ENCODE measurements at regions not wholly inside any gene's neighbourhood (a gene's known extent, or its start where the extent isn't known, plus 50 kb on each side); places are given as distances from the start of the nearest gene placed in this dataset.

DNA sequence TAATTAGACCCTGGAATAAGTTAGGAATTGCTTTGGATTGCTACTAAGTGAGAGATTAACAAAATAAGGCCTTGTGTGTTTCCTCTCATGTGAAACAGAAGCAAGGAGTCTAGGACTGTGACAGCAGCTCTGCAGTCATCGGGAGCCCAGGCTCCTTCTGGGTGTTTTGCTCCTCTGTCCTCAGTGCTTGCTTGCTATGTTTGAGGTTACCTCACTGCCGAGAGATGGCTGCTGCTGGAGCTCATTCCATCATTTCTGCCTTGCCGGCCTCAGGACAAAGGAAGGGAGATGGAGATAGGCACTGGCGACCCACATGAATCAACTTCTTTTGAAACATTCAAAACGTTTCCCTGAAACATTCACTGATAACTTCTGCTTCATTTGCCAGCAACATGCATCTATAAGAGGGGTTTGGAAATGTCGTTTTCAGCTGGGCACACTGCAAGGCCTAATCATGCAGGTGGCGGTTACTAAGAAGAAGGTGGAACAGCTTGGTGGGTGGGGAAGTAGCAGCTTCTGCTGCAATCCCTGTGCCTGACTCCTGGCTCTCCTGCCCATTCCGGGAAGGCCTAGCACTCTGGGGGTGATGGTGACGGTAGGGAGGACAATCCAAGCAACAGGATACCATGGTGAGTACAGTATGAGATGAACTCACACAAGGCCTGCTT lies 77.2 kb upstream of the CD180 start:
- Histone ChIP-seq H3K27me3 (ENCODE audit: control insufficient read depth, insufficient read depth) (no peaks in the 10 kb centered on the region), H3K27ac (ENCODE audit: low read length) (no peak overlapping the region), H3K4me1 (ENCODE audit: control insufficient read depth, insufficient read depth, low read length) (peaks cover 6% of the 10 kb centered on the region), H3K4me3 (ENCODE audit: low read length) (no peak overlapping the region), H3K9me3 (ENCODE audit: control insufficient read depth, low read length) (no peaks in the 10 kb centered on the region)
- 74% methylated on average over 9 of the region's 9 CpGs for WGBS
- ATAC-seq (no peak), DNase-seq (no peak)
- intact Hi-C loops (cut with DNase I): no loop called here

DNA sequence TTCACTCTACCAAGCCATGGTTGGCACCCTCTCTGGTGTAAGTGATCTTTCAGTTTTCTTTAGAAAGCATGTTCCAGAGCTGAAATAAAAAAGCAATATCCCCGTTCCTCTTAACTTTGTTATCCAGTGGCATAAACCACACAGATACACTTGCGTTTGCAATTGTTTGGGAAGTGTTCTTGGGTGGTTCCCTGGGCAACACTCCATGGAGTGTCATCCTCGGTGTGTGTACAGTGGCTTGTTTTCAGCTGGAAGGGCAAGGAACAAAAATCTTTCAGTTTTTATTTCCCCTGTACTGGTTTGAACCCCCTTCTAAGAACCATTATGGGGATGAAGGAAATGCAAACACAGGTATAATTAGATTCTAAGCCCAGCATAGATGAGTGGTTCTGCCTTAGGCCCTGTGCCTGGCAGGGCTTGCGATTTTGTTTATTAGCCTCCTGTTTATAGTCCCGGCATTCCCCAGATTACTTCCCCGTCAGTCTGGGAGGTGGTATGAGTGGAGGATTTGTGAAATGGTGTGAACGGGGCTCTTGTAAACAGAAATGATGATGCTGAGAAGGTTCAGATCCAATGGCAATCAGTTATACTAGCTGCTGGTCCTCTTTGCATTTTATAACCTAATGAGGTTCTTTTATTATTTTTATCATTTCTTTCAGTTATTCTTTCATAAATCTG lies 76.0 kb upstream of the CD180 start:
- 61% methylated on average over 7 of the region's 7 CpGs for WGBS
- Histone ChIP-seq H3K27ac (ENCODE audit: low read length) (no peak overlapping the region), H3K4me1 (ENCODE audit: control insufficient read depth, insufficient read depth, low read length) (peaks cover 11% of the 10 kb centered on the region), H3K9me3 (ENCODE audit: control insufficient read depth, low read length) (no peaks in the 10 kb centered on the region), H3K4me3 (ENCODE audit: low read length) (no peak overlapping the region), H3K27me3 (ENCODE audit: control insufficient read depth, insufficient read depth) (no peaks in the 10 kb centered on the region)
- intact Hi-C loops (cut with DNase I): no loop called here
- no peak for ATAC-seq
- no peak for DNase-seq

DNA sequence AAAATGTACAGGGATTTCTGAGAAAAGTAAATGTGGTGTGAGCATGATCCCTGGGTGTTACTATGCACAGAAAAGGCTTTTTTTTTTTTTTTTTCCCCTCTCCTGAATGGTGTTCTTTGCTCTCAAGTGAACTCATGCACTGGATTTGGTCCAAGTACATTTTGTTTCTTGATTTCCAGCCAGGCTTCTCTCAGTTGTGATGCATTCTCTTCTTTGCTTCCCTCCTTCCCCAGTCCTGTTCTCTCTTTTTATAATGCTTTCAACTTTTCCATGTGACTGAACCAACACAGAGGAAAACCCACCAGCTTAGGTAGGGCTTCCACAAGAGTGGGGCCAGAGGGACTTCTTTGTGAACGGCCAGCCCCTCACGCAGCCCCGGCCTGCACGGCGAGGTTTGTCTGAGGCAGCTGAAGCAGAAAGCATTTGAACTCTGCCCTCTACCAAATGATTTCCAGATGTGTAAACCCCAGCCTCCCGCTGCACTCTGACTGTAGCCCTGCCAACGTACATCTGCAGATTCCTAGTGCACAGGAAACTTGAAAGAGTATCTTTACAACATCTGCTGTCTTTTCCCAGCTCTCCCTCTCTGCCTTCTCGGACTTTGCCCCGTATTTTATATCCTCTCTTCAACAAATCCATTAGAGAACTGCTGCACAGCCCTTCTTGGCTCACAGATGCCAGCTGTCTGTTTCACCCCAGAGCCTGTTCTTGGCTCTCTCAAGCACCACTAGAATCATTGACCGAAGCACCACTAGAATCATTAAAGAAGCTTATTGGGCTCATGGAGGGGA lies 71.8 kb upstream of the CD180 start:
- H3K9me3 ChIP-seq (ENCODE audit: control insufficient read depth, low read length): no peaks in the 10 kb centered on the region
- no peaks in the 10 kb centered on the region for H3K27me3 ChIP-seq (ENCODE audit: control insufficient read depth, insufficient read depth)
- ATAC-seq (peak; percentile 86 to 88), DNase-seq (peak; percentile 65 to 84 (median 81))
- intact Hi-C loops (cut with DNase I): no loop called here
- no peak overlapping the region for H3K4me3 ChIP-seq (ENCODE audit: low read length)
- peak overlapping the region; percentile 99 for H3K27ac ChIP-seq (ENCODE audit: low read length)
- H3K4me1 ChIP-seq (ENCODE audit: control insufficient read depth, insufficient read depth, low read length): peaks cover 22% of the 10 kb centered on the region
- 13% methylated on average over 10 of the region's 10 CpGs for WGBS

DNA sequence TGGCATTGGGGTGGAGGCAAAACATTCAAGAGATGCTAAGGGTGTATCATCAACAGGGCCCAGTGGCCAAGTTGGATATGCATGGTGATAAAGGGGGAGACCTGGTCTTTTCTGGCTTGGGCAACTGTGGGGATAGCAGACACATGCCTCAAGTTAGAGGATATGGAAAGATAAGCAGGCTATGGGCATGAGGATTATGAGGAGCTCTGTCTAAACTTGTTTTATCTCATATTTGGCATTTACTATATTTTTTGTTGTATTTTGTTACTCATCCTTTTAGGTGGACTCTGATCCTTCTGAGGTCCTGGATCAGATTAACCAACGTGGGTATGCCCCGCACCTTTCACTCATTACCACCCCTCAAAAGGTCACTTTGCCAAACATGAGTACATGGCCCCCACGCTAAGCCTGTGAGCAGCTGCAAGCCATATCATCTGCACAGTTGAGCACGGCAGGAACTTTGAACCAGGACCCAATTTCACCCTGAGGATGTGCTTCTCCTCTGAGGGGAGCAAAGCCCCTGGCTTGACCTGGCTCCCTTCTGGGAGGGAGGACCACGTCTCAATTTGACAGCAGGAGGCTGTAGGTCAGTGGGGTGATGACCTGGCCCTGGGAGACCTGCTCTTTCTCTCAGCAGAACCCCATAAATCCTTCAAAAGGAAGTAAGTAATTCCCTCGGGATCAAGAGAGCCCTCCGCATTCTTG lies 71.1 kb upstream of the CD180 start:
- 36% methylated on average over 7 of the region's 7 CpGs for WGBS
- peak overlapping the region; percentile 98 for H3K27ac ChIP-seq (ENCODE audit: low read length)
- no peaks in the 10 kb centered on the region for H3K27me3 ChIP-seq (ENCODE audit: control insufficient read depth, insufficient read depth)
- DNase-seq (peak; percentile 32 to 72 (median 63)), ATAC-seq (peak; percentile 27 to 35)
- no peaks in the 10 kb centered on the region for H3K9me3 ChIP-seq (ENCODE audit: control insufficient read depth, low read length)
- no peak overlapping the region for H3K4me3 ChIP-seq (ENCODE audit: low read length)
- peaks cover 22% of the 10 kb centered on the region for H3K4me1 ChIP-seq (ENCODE audit: control insufficient read depth, insufficient read depth, low read length)
- intact Hi-C loops (cut with DNase I): no loop called here

DNA sequence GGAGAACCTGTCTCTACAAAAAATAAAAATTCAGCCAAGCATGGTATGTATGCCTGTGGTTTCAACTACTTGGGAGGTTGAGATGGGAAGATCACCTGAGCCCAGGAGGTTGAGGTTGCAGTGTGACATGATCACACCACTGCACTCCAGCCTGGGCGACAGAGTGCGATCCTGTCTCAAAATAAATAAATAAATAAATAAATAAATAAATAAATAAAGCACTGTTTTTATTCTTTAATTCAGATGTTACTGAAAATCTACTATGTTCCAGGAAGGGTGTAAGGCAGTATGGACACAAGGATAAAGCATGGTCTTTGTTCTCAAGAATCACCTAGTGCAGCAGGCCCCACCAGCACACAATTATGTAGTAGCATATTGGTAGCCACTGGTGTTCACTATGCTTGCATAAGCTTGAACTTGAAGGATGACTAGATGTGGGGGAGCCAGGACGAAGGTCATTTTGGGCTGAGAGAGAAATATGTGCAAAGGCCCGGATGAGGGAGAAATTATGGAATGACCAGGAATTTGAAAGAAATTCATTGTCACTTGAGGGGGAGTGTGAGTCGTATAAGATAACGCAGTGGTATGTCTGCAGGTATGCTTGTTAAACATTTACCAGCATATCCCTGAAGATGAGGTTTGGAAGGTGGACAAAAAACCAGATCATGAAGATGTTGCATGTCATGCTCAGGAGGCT lies 70.2 kb upstream of the CD180 start:
- H3K4me1 ChIP-seq (ENCODE audit: control insufficient read depth, insufficient read depth, low read length): peaks cover 22% of the 10 kb centered on the region
- DNase-seq (no peak), ATAC-seq (no peak)
- no peak overlapping the region for H3K4me3 ChIP-seq (ENCODE audit: low read length)
- no peaks in the 10 kb centered on the region for H3K9me3 ChIP-seq (ENCODE audit: control insufficient read depth, low read length)
- no peak overlapping the region for H3K27ac ChIP-seq (ENCODE audit: low read length)
- H3K27me3 ChIP-seq (ENCODE audit: control insufficient read depth, insufficient read depth): no peaks in the 10 kb centered on the region
- intact Hi-C loops (cut with DNase I): no loop called here
- WGBS: over 99% methylated on average over 6 of the region's 6 CpGs

DNA sequence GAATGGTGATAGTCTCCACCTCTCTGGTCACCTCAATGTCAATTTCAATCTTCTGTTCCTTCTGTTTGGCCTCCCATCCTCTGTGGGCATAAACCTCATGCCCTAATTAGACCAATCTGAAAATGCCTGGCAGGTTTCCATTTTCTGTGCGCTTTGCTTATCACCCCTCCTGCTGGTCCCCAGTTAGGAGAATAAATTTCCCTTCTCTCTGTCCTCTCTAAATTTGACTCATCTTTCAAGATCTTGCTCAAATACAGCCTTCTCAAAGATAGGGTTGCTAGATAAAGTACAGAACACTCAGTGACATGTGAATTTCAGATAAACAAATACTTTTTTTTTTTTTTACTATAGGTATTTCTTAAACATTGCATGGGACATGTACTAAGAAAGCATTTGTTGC lies 69.4 kb upstream of the CD180 start:
- H3K4me1 ChIP-seq (ENCODE audit: control insufficient read depth, insufficient read depth, low read length): peaks cover 22% of the 10 kb centered on the region
- H3K27ac ChIP-seq (ENCODE audit: low read length): no peak overlapping the region
- DNase-seq (no peak), ATAC-seq (no peak)
- no peak overlapping the region for H3K4me3 ChIP-seq (ENCODE audit: low read length)
- intact Hi-C loops (cut with DNase I): no loop called here
- H3K27me3 ChIP-seq (ENCODE audit: control insufficient read depth, insufficient read depth): no peaks in the 10 kb centered on the region
- WGBS: 63% methylated on average over 1 of the region's 1 CpG
- H3K9me3 ChIP-seq (ENCODE audit: control insufficient read depth, low read length): no peaks in the 10 kb centered on the region

DNA sequence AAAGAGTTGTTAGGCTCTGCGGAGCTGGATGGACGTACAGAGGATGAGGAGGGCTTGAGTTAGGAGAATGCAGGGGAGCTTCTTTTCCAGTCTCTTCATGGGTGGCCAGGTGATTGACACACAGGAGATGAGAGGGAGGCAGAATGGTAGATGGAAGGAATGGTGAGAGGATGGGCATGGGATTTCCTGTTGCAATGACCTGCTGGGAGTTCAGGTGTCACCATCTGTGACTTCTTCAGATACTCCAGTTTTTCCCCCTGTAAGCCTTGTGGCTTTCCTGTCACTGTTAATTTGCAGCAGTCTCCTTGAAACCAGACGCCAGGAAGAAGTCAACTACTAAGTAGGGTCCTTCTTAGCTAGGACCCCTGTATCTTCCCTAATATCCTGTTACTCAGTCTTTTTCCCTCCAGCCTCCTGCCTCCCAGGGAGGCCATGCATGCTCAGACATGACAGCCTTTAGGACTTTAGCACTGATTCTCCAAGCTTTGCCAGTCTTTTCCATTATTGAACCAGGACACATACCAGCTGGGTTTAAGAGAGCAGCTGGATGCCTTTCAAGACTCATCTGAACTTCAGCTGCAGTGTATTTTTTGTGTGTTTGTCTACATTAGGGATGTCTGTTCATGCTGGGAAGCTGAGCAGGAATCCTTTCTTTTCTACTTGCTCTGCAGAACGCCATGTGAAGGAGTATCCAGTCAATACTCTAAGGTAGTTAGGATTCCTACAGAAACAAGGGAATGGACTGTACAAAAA lies 67.2 kb upstream of the CD180 start:
- no peaks in the 10 kb centered on the region for H3K9me3 ChIP-seq (ENCODE audit: control insufficient read depth, low read length)
- ATAC-seq: no peak
- no peak overlapping the region for H3K4me3 ChIP-seq (ENCODE audit: low read length)
- peaks cover 16% of the 10 kb centered on the region for H3K4me1 ChIP-seq (ENCODE audit: control insufficient read depth, insufficient read depth, low read length)
- no peaks in the 10 kb centered on the region for H3K27me3 ChIP-seq (ENCODE audit: control insufficient read depth, insufficient read depth)
- intact Hi-C loops (cut with DNase I): no loop called here
- 94% methylated on average over 4 of the region's 4 CpGs for WGBS
- no peak overlapping the region for H3K27ac ChIP-seq (ENCODE audit: low read length)
- DNase-seq: no peak

DNA sequence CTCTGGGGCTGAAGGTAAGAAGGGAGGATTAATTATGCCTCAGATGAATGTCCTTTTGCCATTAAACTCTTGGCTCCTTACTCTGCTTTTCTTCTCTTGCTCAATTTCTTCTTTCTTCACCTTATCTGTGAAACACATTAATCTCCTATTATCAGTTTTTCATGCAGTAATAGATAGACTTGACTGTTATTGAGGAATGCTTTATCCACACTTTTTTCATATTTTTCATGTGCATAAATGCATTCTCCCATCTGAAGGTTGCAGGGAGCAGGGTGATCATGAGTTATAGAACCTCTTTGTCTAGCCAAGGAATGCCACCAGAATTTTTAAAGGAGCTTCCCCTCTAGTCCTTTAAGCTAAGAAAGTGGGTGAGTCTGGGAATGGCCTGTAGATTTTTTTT lies 66.4 kb upstream of the CD180 start:
- DNase-seq (no peak), ATAC-seq (no peak)
- no peaks in the 10 kb centered on the region for H3K9me3 ChIP-seq (ENCODE audit: control insufficient read depth, low read length)
- H3K4me1 ChIP-seq (ENCODE audit: control insufficient read depth, insufficient read depth, low read length): peaks cover 14% of the 10 kb centered on the region
- intact Hi-C loops (cut with DNase I): no loop called here
- no peak overlapping the region for H3K4me3 ChIP-seq (ENCODE audit: low read length)
- no peaks in the 10 kb centered on the region for H3K27me3 ChIP-seq (ENCODE audit: control insufficient read depth, insufficient read depth)
- no peak overlapping the region for H3K27ac ChIP-seq (ENCODE audit: low read length)

DNA sequence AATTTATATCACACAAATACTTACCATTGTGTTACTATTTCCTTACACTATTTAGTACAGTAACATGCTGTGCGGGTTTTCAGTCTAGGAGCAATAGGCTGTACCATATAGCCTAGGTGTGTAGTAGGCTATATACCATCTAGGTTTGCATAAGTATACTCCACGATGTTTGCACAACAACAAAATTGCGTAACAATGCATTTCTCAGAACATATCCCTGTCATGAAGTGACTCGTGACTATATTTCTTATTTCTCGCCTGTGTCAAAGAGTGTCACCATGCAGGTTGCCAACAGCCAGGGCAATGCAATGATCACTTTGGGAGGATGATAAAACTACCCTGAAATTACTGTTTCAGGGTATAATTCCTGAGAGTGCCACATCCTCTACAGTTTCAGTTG lies 65.6 kb upstream of the CD180 start:
- Histone ChIP-seq H3K4me1 (ENCODE audit: control insufficient read depth, insufficient read depth, low read length) (peaks cover 8% of the 10 kb centered on the region), H3K4me3 (ENCODE audit: low read length) (no peak overlapping the region), H3K27me3 (ENCODE audit: control insufficient read depth, insufficient read depth) (no peaks in the 10 kb centered on the region), H3K27ac (ENCODE audit: low read length) (no peak overlapping the region), H3K9me3 (ENCODE audit: control insufficient read depth, low read length) (no peaks in the 10 kb centered on the region)
- DNase-seq (no peak), ATAC-seq (no peak)
- intact Hi-C loops (cut with DNase I): no loop called here
- WGBS: 74% methylated on average over 5 of the region's 5 CpGs

DNA sequence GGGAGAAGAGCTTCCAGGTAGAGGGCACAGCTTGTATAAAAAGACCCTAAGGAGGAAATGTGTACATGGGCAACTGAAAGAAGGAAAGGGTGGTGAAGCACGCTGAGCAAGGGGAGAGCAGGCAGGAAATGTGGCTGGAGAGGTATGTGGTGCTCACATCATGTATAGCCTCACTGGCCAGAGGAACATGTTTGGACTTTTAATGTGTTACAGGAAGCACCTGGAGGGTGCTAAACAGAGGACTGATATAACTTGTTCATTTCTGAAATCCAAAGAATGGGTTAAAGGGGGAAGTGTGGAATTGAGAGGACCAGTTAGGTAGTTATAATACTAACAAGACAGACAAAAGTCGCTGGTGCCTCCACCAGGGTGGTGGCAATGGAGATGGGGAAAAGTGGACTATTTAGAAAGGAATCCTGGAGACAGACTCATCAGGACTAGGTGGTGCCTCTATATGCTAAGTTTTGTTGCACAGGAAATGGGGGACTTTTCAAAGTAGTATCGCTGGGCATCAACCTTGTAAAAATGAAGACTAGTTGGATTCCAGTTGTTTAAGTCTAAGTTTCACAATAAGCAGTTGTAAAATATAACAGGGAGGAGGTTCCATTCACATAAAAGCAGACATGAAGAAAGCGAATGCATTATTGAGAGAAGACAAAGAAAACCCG lies 63.1 kb upstream of the CD180 start:
- 90% methylated on average over 5 of the region's 5 CpGs for WGBS

More for the DNA sequence above, 63.1 kb upstream of the CD180 start:
- H3K27me3 ChIP-seq (ENCODE audit: control insufficient read depth, insufficient read depth): no peaks in the 10 kb centered on the region
- H3K4me1 ChIP-seq (ENCODE audit: control insufficient read depth, insufficient read depth, low read length): no peaks in the 10 kb centered on the region
- ATAC-seq (no peak), DNase-seq (no peak)
- no peak overlapping the region for H3K4me3 ChIP-seq (ENCODE audit: low read length)
- H3K27ac ChIP-seq (ENCODE audit: low read length): no peak overlapping the region
- intact Hi-C loops (cut with DNase I): no loop called here
- H3K9me3 ChIP-seq (ENCODE audit: control insufficient read depth, low read length): no peaks in the 10 kb centered on the region

Measured in right cardiac atrium (tissue), 5 donors.